ENCODE measurements at regions not wholly inside any gene's neighbourhood (a gene's known extent, or its start where the extent isn't known, plus 50 kb on each side); places are given as distances from the start of the nearest gene placed in this dataset.
"Not testable (repeated sequence)": the region's sequence is repeated elsewhere in the genome, so short reads cannot be mapped to it uniquely, and the experiment has no call there.

- no peak for DNase-seq
Measured at GRCh38 chr15:96126859-96127258, 203.6 kb upstream of the NR2F2 start.

GRCh38 chr15:96130734-96131133 is 199.8 kb upstream of the NR2F2 start:
- no peak for DNase-seq

GRCh38 chr15:96132126-96132525 is 198.4 kb upstream of the NR2F2 start:
- DNase-seq, result no peak

GRCh38 chr15:96135166-96136093 is 195.1 kb upstream of the NR2F2 start:
- DNase-seq, result no peak

GRCh38 chr15:96138985-96139384 is 191.5 kb upstream of the NR2F2 start:
- no peak for DNase-seq

- no peak for DNase-seq
Measured at GRCh38 chr15:96142498-96142897, 188.0 kb upstream of the NR2F2 start.

GRCh38 chr15:96144734-96145133 is 185.8 kb upstream of the NR2F2 start:
- DNase-seq, result no peak

GRCh38 chr15:96146726-96147125 is 183.8 kb upstream of the NR2F2 start:
- DNase-seq, result no peak

GRCh38 chr15:96147267-96147666 is 183.2 kb upstream of the NR2F2 start:
- DNase-seq, result no peak

- no peak for DNase-seq
Measured at GRCh38 chr15:96150254-96150653, 180.2 kb upstream of the NR2F2 start.

GRCh38 chr15:96151749-96152148 is 178.8 kb upstream of the NR2F2 start:
- not testable (repeated sequence) for DNase-seq

- DNase-seq, result no peak
Measured at GRCh38 chr15:96153929-96154328, 176.6 kb upstream of the NR2F2 start.

- peak; percentile 58 for DNase-seq
Measured at GRCh38 chr15:96158938-96159337, 171.6 kb upstream of the NR2F2 start.

GRCh38 chr15:96160269-96160668 is 170.2 kb upstream of the NR2F2 start:
- DNase-seq, result peak; percentile 85

- DNase-seq, result no peak
Measured at GRCh38 chr15:96160800-96161199, 169.7 kb upstream of the NR2F2 start.

GRCh38 chr15:96162322-96162721 is 168.2 kb upstream of the NR2F2 start:
- no peak for DNase-seq

GRCh38 chr15:96165081-96165480 is 165.4 kb upstream of the NR2F2 start:
- no peak for DNase-seq

GRCh38 chr15:96165775-96166174 is 164.7 kb upstream of the NR2F2 start:
- DNase-seq, result no peak

- no peak for DNase-seq
Measured at GRCh38 chr15:96166223-96167200, 164.0 kb upstream of the NR2F2 start.

GRCh38 chr15:96170616-96170978 is 159.9 kb upstream of the NR2F2 start:
- not testable (repeated sequence) for DNase-seq

GRCh38 chr15:96170979-96171739 is 159.3 kb upstream of the NR2F2 start:
- no peak for DNase-seq

- DNase-seq, result no peak
Measured at GRCh38 chr15:96171853-96172296, 158.6 kb upstream of the NR2F2 start.

- DNase-seq, result no peak
Measured at GRCh38 chr15:96172417-96172816, 158.1 kb upstream of the NR2F2 start.

Data from femur (tissue), 1 donor.